ENCODE measurements at regions not wholly inside any gene's neighbourhood (a gene's known extent, or its start where the extent isn't known, plus 50 kb on each side); places are given as distances from the start of the nearest gene placed in this dataset.
A peak's percentile ranks its signal among the peaks of the same experiment; 100 is the strongest.

DNA sequence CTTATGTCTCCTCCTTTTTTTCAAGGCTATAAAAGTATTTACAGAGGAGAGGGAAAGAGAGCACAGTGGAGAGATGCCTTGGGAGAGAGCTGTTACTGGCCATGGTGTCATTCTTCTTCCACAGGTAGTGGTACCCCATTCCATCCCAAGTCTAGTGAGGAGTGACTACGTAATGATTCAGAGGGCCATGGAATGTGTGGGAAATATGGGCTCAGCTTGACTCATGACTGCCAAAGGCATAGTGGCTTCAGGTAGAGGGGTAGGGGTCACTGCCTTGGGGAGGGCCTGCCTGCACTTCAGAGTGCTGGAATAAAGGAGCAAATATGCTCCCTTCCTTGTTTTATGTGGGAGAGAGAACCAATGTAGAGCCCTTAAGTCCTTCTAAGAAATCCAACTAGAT, 620.6 kb downstream of the IRS1 start:
- H3K4me1 ChIP-seq (ENCODE audit: control insufficient read depth, extremely low read depth, insufficient read depth, low read length): no peaks in the 10 kb centered on the region
- no peak overlapping the region for H2AFZ ChIP-seq (ENCODE audit: low read length)
- H3K4me2 ChIP-seq (ENCODE audit: extremely low read depth, insufficient read depth, low read length): no peak overlapping the region
- H4K20me1 ChIP-seq (ENCODE audit: control insufficient read depth, extremely low read depth, insufficient read depth, low read length): no peaks in the 10 kb centered on the region
- H3K79me2 ChIP-seq (ENCODE audit: control insufficient read depth, insufficient read depth, low read length): no peaks in the 10 kb centered on the region
- no peak for TF ChIP-seq EZH2 (IDR thresholded peaks at IDR 0.05; ENCODE audit: low read length, missing control alignments)
- no peaks in the 10 kb centered on the region for H3K36me3 ChIP-seq (ENCODE audit: control insufficient read depth, insufficient read depth, low read length)
- DNase-seq (ENCODE audit: low read depth in 2 of 2): peak in 1 of 2 donors; percentile 33
- no peaks in the 10 kb centered on the region for H3K9me3 ChIP-seq (ENCODE audit: control insufficient read depth, insufficient read depth, low read depth, low read length)
- H3K4me3 ChIP-seq (replicated peaks in 1 of 4; ENCODE audit: control extremely low read depth in 1 of 4, insufficient read depth in 1 of 4, low read depth in 3 of 4, low read length in 4 of 4): no peak overlapping the region
- no peaks in the 10 kb centered on the region for H3K27me3 ChIP-seq (ENCODE audit: control insufficient read depth, insufficient read depth, low read length)
- H3K27ac ChIP-seq (ENCODE audit: insufficient read depth, low read length): no peak overlapping the region
- no peak overlapping the region for H3K9ac ChIP-seq (ENCODE audit: insufficient read depth, low read length)

DNA sequence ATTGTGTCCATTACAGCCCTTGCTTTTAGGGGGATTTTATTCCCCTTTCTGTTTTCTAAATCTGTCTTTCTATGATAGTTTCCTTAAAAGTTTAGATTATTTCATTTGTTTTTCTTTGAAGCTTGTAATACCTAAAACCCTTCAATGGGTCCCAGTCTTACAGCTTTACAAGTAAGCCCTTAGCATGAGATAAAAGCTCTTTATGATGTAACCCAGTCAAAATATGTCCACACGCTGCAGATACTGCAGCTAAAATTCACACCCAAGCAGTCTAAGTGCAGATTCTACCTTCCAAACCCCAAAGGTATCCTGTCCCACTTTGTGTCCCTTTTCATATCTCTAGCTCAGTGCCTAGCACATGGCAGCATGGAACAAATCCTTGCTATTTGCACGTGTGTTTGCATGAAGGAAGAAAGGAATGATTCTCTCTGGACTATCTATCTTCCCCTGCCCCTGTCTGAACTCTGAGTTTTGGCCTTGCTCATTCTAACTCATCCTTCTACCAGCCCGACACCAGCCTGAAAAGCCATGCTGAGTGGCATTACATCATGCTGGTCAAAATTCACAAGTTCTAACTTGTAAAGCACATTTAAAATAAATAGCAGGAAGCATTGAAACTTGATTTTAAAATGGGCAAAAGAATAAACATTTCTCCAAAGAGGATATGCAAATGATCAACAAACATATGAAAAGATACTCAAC, 623.2 kb downstream of the IRS1 start:
- TF ChIP-seq, protein P1, sequence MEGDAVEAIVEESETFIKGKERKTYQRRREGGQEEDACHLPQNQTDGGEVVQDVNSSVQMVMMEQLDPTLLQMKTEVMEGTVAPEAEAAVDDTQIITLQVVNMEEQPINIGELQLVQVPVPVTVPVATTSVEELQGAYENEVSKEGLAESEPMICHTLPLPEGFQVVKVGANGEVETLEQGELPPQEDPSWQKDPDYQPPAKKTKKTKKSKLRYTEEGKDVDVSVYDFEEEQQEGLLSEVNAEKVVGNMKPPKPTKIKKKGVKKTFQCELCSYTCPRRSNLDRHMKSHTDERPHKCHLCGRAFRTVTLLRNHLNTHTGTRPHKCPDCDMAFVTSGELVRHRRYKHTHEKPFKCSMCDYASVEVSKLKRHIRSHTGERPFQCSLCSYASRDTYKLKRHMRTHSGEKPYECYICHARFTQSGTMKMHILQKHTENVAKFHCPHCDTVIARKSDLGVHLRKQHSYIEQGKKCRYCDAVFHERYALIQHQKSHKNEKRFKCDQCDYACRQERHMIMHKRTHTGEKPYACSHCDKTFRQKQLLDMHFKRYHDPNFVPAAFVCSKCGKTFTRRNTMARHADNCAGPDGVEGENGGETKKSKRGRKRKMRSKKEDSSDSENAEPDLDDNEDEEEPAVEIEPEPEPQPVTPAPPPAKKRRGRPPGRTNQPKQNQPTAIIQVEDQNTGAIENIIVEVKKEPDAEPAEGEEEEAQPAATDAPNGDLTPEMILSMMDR (conservative IDR thresholded peaks at IDR 0.05 in 1 of 2, IDR thresholded peaks at IDR 0.05 in 1 of 2; ENCODE audit: low read depth in 1 of 2, low read length in 2 of 2): no peak
- no peak for TF ChIP-seq EZH2 (IDR thresholded peaks at IDR 0.05; ENCODE audit: low read length, missing control alignments)
- no peaks in the 10 kb centered on the region for H3K27me3 ChIP-seq (ENCODE audit: control insufficient read depth, insufficient read depth, low read length)
- no peaks in the 10 kb centered on the region for H3K9me3 ChIP-seq (ENCODE audit: control insufficient read depth, insufficient read depth, low read depth, low read length)
- no peak for DNase-seq (ENCODE audit: low read depth in 2 of 2)
- H3K4me1 ChIP-seq (ENCODE audit: control insufficient read depth, extremely low read depth, insufficient read depth, low read length): no peaks in the 10 kb centered on the region
- H3K79me2 ChIP-seq (ENCODE audit: control insufficient read depth, insufficient read depth, low read length): no peaks in the 10 kb centered on the region
- H4K20me1 ChIP-seq (ENCODE audit: control insufficient read depth, extremely low read depth, insufficient read depth, low read length): no peaks in the 10 kb centered on the region
- no peaks in the 10 kb centered on the region for H3K36me3 ChIP-seq (ENCODE audit: control insufficient read depth, insufficient read depth, low read length)
- H3K9ac ChIP-seq (ENCODE audit: insufficient read depth, low read length): no peak overlapping the region
- H3K27ac ChIP-seq (ENCODE audit: insufficient read depth, low read length): no peak overlapping the region
- no peak overlapping the region for H2AFZ ChIP-seq (ENCODE audit: low read length)
- no peak overlapping the region for H3K4me3 ChIP-seq (replicated peaks in 1 of 4; ENCODE audit: control extremely low read depth in 1 of 4, insufficient read depth in 1 of 4, low read depth in 3 of 4, low read length in 4 of 4)
- H3K4me2 ChIP-seq (ENCODE audit: extremely low read depth, insufficient read depth, low read length): no peak overlapping the region

DNA sequence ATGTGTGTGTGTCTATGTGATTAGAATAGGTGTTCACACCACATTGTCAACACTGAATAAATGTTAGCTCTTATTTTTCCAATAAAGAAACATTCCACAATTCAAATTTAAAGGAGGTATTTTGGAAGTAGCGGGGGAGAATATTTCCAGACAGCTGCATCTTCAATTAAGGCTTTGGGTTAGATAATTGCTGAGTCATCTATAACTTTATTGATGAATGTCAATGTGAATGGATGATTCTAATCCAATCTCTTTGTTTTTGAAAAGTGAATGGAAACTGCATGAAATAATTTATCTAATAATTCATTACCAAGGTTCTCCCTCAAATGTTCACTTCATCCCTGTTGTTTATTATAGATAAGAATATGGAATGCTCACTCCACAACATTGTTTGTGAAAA, 625.2 kb downstream of the IRS1 start:
- no peak overlapping the region for H3K4me2 ChIP-seq (ENCODE audit: extremely low read depth, insufficient read depth, low read length)
- no peaks in the 10 kb centered on the region for H3K36me3 ChIP-seq (ENCODE audit: control insufficient read depth, insufficient read depth, low read length)
- no peaks in the 10 kb centered on the region for H3K79me2 ChIP-seq (ENCODE audit: control insufficient read depth, insufficient read depth, low read length)
- no peaks in the 10 kb centered on the region for H3K9me3 ChIP-seq (ENCODE audit: control insufficient read depth, insufficient read depth, low read depth, low read length)
- no peak for TF ChIP-seq EZH2 (IDR thresholded peaks at IDR 0.05; ENCODE audit: low read length, missing control alignments)
- TF ChIP-seq, protein P1 (conservative IDR thresholded peaks at IDR 0.05 in 1 of 2, IDR thresholded peaks at IDR 0.05 in 1 of 2; ENCODE audit: low read depth in 1 of 2, low read length in 2 of 2): no peak
- H3K27me3 ChIP-seq (ENCODE audit: control insufficient read depth, insufficient read depth, low read length): no peaks in the 10 kb centered on the region
- no peak overlapping the region for H3K9ac ChIP-seq (ENCODE audit: insufficient read depth, low read length)
- H3K4me1 ChIP-seq (ENCODE audit: control insufficient read depth, extremely low read depth, insufficient read depth, low read length): no peaks in the 10 kb centered on the region
- H3K4me3 ChIP-seq (replicated peaks in 1 of 4; ENCODE audit: control extremely low read depth in 1 of 4, insufficient read depth in 1 of 4, low read depth in 3 of 4, low read length in 4 of 4): no peak overlapping the region
- DNase-seq (ENCODE audit: low read depth in 2 of 2): no peak
- no peak overlapping the region for H2AFZ ChIP-seq (ENCODE audit: low read length)
- H3K27ac ChIP-seq (ENCODE audit: insufficient read depth, low read length): no peak overlapping the region
- H4K20me1 ChIP-seq (ENCODE audit: control insufficient read depth, extremely low read depth, insufficient read depth, low read length): no peaks in the 10 kb centered on the region
